ES-I3 (cell line): ENCODE measurements at regions not wholly inside any gene's neighbourhood (a gene's known extent, or its start where the extent isn't known, plus 50 kb on each side); places are given as distances from the start of the nearest gene placed in this dataset.

Experiments
- H3K36me3 ChIP-seq: 2 replicates; pipeline ENCODE4 v1.6.1; 2013; ENCODE audit warnings: mild to moderate bottlenecking, low read length, control low read depth, moderate library complexity; ENCODE audit not compliant: insufficient read depth
- H3K4me1 ChIP-seq: 2 replicates; pipeline ENCODE4 v1.6.1; 2013; ENCODE audit warnings: mild to moderate bottlenecking, control low read depth, low read length; ENCODE audit not compliant: insufficient read depth
- H3K9ac ChIP-seq: 2 replicates; pipeline ENCODE4 v1.6.1; 2013; ENCODE audit warnings: low read depth, mild to moderate bottlenecking, low read length, moderate library complexity
- H3K9me3 ChIP-seq: 2 replicates; pipeline ENCODE4 v1.6.1; 2013; ENCODE audit warnings: mild to moderate bottlenecking, low read length, moderate library complexity; ENCODE audit not compliant: control insufficient read depth, insufficient read depth

- Histone ChIP-seq H3K9ac (no peak overlapping the region), H3K36me3 (no peaks in the 10 kb centered on the region), H3K9me3 (no peaks in the 10 kb centered on the region; the same call in 1 of the 2 replicates), H3K4me1 (no peaks in the 10 kb centered on the region)
Observed at GRCh38 chr15:93253681-93254080, 164.7 kb upstream of the RGMA start.

- H3K36me3 ChIP-seq = no peaks in the 10 kb centered on the region
- H3K9ac ChIP-seq = no peak overlapping the region
- H3K9me3 ChIP-seq = no peaks in the 10 kb centered on the region; the same call in 1 of the 2 replicates
- no peaks in the 10 kb centered on the region for H3K4me1 ChIP-seq
Observed at GRCh38 chr15:93252780-93253179, 163.8 kb upstream of the RGMA start.

GRCh38 chr15:93250950-93251349 lies 161.9 kb upstream of the RGMA start:
- H3K9ac ChIP-seq = no peak overlapping the region
- no peaks in the 10 kb centered on the region for H3K36me3 ChIP-seq
- no peaks in the 10 kb centered on the region; the same call in 1 of the 2 replicates for H3K9me3 ChIP-seq
- H3K4me1 ChIP-seq = no peaks in the 10 kb centered on the region

GRCh38 chr15:93250209-93250608 lies 161.2 kb upstream of the RGMA start:
- H3K9me3 ChIP-seq = no peaks in the 10 kb centered on the region; the same call in 1 of the 2 replicates
- H3K36me3 ChIP-seq = no peaks in the 10 kb centered on the region
- no peaks in the 10 kb centered on the region for H3K4me1 ChIP-seq
- H3K9ac ChIP-seq = no peak overlapping the region

GRCh38 chr15:93249623-93250022 lies 160.6 kb upstream of the RGMA start:
- Histone ChIP-seq H3K9me3 (no peaks in the 10 kb centered on the region; the same call in 1 of the 2 replicates), H3K4me1 (no peaks in the 10 kb centered on the region), H3K36me3 (no peaks in the 10 kb centered on the region), H3K9ac (no peak overlapping the region)

GRCh38 chr15:93247466-93248121 lies 158.6 kb upstream of the RGMA start:
- Histone ChIP-seq H3K9me3 (no peaks in the 10 kb centered on the region; the same call in 1 of the 2 replicates), H3K4me1 (no peaks in the 10 kb centered on the region), H3K9ac (no peak overlapping the region), H3K36me3 (no peaks in the 10 kb centered on the region)

- Histone ChIP-seq H3K4me1 (no peaks in the 10 kb centered on the region), H3K9me3 (no peaks in the 10 kb centered on the region; the same call in 1 of the 2 replicates), H3K9ac (no peak overlapping the region), H3K36me3 (no peaks in the 10 kb centered on the region)
Observed at GRCh38 chr15:93246266-93247242, 157.5 kb upstream of the RGMA start.

- Histone ChIP-seq H3K4me1 (0 out of 2 replicates have a peak, but pooled peaks cover under 1% of the 10 kb centered on the region), H3K9me3 (no peaks in the 10 kb centered on the region), H3K9ac (no peak overlapping the region), H3K36me3 (no peaks in the 10 kb centered on the region)
Observed at GRCh38 chr15:93245661-93246042, 156.6 kb upstream of the RGMA start.

GRCh38 chr15:93244696-93245660 lies 156.0 kb upstream of the RGMA start:
- 0 out of 2 replicates have a peak, but pooled peaks cover 3% of the 10 kb centered on the region for H3K4me1 ChIP-seq
- H3K9ac ChIP-seq = no peak overlapping the region
- no peaks in the 10 kb centered on the region for H3K9me3 ChIP-seq
- no peaks in the 10 kb centered on the region for H3K36me3 ChIP-seq

- 0 out of 2 replicates have a peak, but pooled peaks cover 7% of the 10 kb centered on the region for H3K4me1 ChIP-seq
- no peaks in the 10 kb centered on the region for H3K9me3 ChIP-seq
- no peaks in the 10 kb centered on the region for H3K36me3 ChIP-seq
- no peak overlapping the region for H3K9ac ChIP-seq
Observed at GRCh38 chr15:93243573-93243972, 154.6 kb upstream of the RGMA start.

- H3K9me3 ChIP-seq = no peaks in the 10 kb centered on the region
- no peak overlapping the region for H3K9ac ChIP-seq
- H3K4me1 ChIP-seq = 0 out of 2 replicates have a peak, but pooled peaks cover 8% of the 10 kb centered on the region
- H3K36me3 ChIP-seq = no peaks in the 10 kb centered on the region
Observed at GRCh38 chr15:93241696-93242585, 152.9 kb upstream of the RGMA start.

- Histone ChIP-seq H3K9ac (no peak overlapping the region), H3K36me3 (no peaks in the 10 kb centered on the region), H3K9me3 (no peaks in the 10 kb centered on the region), H3K4me1 (peaks cover 15% of the 10 kb centered on the region; the same call in 1 of the 2 replicates)
Observed at GRCh38 chr15:93239993-93240392, 151.0 kb upstream of the RGMA start.

GRCh38 chr15:93239591-93239990 lies 150.6 kb upstream of the RGMA start:
- no peak overlapping the region for H3K9ac ChIP-seq
- no peaks in the 10 kb centered on the region for H3K9me3 ChIP-seq
- H3K4me1 ChIP-seq = peaks cover 15% of the 10 kb centered on the region; the same call in 1 of the 2 replicates
- H3K36me3 ChIP-seq = no peaks in the 10 kb centered on the region
